ENCODE measurements at regions not wholly inside any gene's neighbourhood (a gene's known extent, or its start where the extent isn't known, plus 50 kb on each side); places are given as distances from the start of the nearest gene placed in this dataset.

DNA sequence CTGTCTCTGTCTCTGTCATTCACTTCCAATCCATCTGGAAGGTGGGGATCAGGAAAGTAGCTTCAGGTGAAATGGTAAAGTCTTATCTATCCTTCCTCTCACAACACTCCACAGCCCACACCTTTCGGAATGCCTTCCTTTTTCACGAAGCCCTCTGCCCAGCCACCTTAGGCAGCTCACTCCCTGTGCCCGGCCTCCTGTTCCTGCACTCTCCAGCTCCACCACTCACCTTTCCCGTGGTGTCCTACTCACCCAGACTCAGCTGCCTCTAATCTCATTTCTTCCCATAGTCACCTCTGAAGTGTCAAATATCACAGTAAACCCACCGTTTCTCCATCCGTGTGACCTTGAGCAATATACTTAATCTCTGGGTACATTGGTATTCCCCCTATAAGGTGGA lies 100.9 kb upstream of the C7orf33 start:
- Histone ChIP-seq H3K9me3 (peaks cover 0 to 5% of the 10 kb centered on the region in 2 donors), H3K27me3 (no peaks in the 10 kb centered on the region)
- intact Hi-C loops (cut with DNase I; ENCODE audit: low total_unique reads), result loop anchor here (5.0 kb wide), 1 partner anchor 483 kb away; no protein-coding TSS in a partner anchor

DNA sequence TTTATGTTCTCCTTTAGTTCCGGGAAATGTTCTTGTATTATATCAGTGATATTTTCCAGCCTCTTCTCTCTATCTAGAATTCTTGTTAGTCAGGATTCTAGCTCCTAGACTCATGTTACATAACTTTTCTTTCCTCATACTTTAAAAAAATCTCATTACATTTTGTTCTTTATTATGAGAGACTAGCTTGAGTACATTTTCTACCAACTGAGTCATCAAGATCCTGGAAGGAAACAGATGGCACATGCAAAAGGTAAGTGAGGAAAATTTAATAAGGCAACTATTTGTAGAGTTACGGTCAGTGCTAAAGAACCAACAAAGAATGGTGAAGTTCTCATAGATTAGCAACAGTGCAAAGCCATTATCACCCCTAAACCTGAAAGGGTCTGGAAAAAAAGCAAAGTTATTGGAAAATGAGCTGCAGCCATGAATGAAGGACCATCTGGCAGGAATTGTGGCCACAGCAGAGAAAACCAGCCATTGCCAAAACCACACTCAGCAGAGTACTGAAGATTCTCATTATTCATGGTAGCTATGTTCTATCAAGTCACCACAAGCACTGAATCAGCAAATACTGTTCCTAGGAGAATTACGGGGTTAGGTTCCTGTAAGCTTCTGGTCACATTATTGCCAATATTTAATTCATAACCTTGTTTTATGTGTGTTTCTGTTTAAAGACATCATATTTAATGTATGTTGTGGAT lies 98.3 kb upstream of the C7orf33 start:
- DNase-seq, result no peak
- H3K4me1 ChIP-seq, result no peaks in the 10 kb centered on the region
- H3K36me3 ChIP-seq, result no peaks in the 10 kb centered on the region
- in situ Hi-C loops (cut with MboI; ENCODE audit: low pct_ligation_motif_present in 1 of 4, low pct_unique_long_range_greater_than_20kb in 1 of 4, low sequenced_read_pairs in 3 of 4), result loop anchor here in 2 of 4 donors (25.0 kb wide), 1 partner anchor 230 kb away; no protein-coding TSS in a partner anchor
- no peak overlapping the region for H3K27ac ChIP-seq
- TF ChIP-seq POLR2A (IDR thresholded peaks at IDR 0.05) (no peak), CTCF (IDR thresholded peaks at IDR 0.05) (no peak), EP300 (IDR thresholded peaks at IDR 0.05; ENCODE audit: low read depth) (no peak)
- WGBS, 2 donors (ENCODE audit: low coverage in 1 of 2), result 75 to 96% methylated on average over 1 to 3 of the region's 3 CpGs
- no peak overlapping the region for H3K4me3 ChIP-seq
- no peaks in the 10 kb centered on the region for H3K27me3 ChIP-seq
- intact Hi-C loops (cut with DNase I; ENCODE audit: low total_unique reads), result loop anchor here (5.0 kb wide), 1 partner anchor 480 kb away; no protein-coding TSS in a partner anchor
- H3K9me3 ChIP-seq, result peaks cover 0 to 5% of the 10 kb centered on the region in 2 donors

More for the DNA sequence above, 100.9 kb upstream of the C7orf33 start:
- H3K27ac ChIP-seq, result no peak overlapping the region
- H3K4me1 ChIP-seq, result peaks cover 6 to 15% (median 12%) of the 10 kb centered on the region in 4 donors
- H3K36me3 ChIP-seq, result no peaks in the 10 kb centered on the region
- no peak for DNase-seq
- WGBS, 2 donors (ENCODE audit: low coverage in 1 of 2), result 68 to 86% methylated on average over 4 to 6 of the region's 6 CpGs
- in situ Hi-C loops (cut with MboI; ENCODE audit: low pct_ligation_motif_present in 1 of 4, low pct_unique_long_range_greater_than_20kb in 1 of 4, low sequenced_read_pairs in 3 of 4), result loop anchor here in 2 of 4 donors (25.0 kb wide), 1 partner anchor 227 kb away; no protein-coding TSS in a partner anchor
- no peak overlapping the region for H3K4me3 ChIP-seq
- TF ChIP-seq EP300 (IDR thresholded peaks at IDR 0.05; ENCODE audit: low read depth), result no peak
- no peak for TF ChIP-seq CTCF (IDR thresholded peaks at IDR 0.05)
- TF ChIP-seq POLR2AphosphoS5 (IDR thresholded peaks at IDR 0.05), result no peak
- TF ChIP-seq POLR2A (IDR thresholded peaks at IDR 0.05), result no peak

GRCh38 chr7:148495605-148496004 lies 95.0 kb upstream of the C7orf33 start:
- intact Hi-C loops (cut with DNase I; ENCODE audit: low total_unique reads), result no loop called here
- H3K4me1 ChIP-seq, result no peaks in the 10 kb centered on the region
- peaks cover 0 to 5% of the 10 kb centered on the region in 2 donors for H3K9me3 ChIP-seq
- TF ChIP-seq CTCF (IDR thresholded peaks at IDR 0.05) (no peak), POLR2AphosphoS5 (IDR thresholded peaks at IDR 0.05) (no peak), EP300 (IDR thresholded peaks at IDR 0.05; ENCODE audit: low read depth) (no peak), POLR2A (IDR thresholded peaks at IDR 0.05) (no peak)
- WGBS, 2 donors (ENCODE audit: low coverage in 1 of 2), result 87 to 95% methylated on average over 4 of the region's 4 CpGs
- in situ Hi-C loops (cut with MboI; ENCODE audit: low pct_ligation_motif_present in 1 of 4, low pct_unique_long_range_greater_than_20kb in 1 of 4, low sequenced_read_pairs in 3 of 4), result loop anchor here in 2 of 4 donors (25.0 kb wide), 1 partner anchor 233 kb away; no protein-coding TSS in a partner anchor
- no peak overlapping the region for H3K27ac ChIP-seq
- DNase-seq, result no peak
- H3K36me3 ChIP-seq, result no peaks in the 10 kb centered on the region
- no peak overlapping the region for H3K4me3 ChIP-seq
- H3K27me3 ChIP-seq, result peaks cover 13% of the 10 kb centered on the region

- in situ Hi-C loops (cut with MboI; ENCODE audit: low pct_ligation_motif_present in 1 of 4, low pct_unique_long_range_greater_than_20kb in 1 of 4, low sequenced_read_pairs in 3 of 4), result loop anchor here in 3 of 4 donors (10.0 kb wide), 1 partner anchor 464 kb away; no protein-coding TSS in a partner anchor
- DNase-seq, result no peak
- Histone ChIP-seq H3K9me3 (no peaks in the 10 kb centered on the region), H3K4me3 (peak overlapping the region in 2 of 4 donors; percentile 3 to 8), H3K27me3 (peaks cover 18% of the 10 kb centered on the region), H3K27ac (no peak overlapping the region), H3K36me3 (no peaks in the 10 kb centered on the region), H3K4me1 (peaks cover 0 to 9% (median 0%) of the 10 kb centered on the region in 4 donors)
- intact Hi-C loops (cut with DNase I; ENCODE audit: low total_unique reads), result loop anchor here (5.0 kb wide), 1 partner anchor 466 kb away; no protein-coding TSS in a partner anchor
- WGBS, 2 donors (ENCODE audit: low coverage in 1 of 2), result 52 to 72% methylated on average over 5 to 9 of the region's 9 CpGs
- TF ChIP-seq CTCF (IDR thresholded peaks at IDR 0.05), result no peak
- TF ChIP-seq EP300 (IDR thresholded peaks at IDR 0.05; ENCODE audit: low read depth), result no peak
- TF ChIP-seq POLR2AphosphoS5 (IDR thresholded peaks at IDR 0.05), result no peak
- TF ChIP-seq POLR2A (IDR thresholded peaks at IDR 0.05), result no peak
Observed at GRCh38 chr7:148500978-148501377, 89.6 kb upstream of the C7orf33 start.

All from transverse colon (tissue), 4 donors.